IPS DF 19.7 (cell line): ENCODE measurements at regions not wholly inside any gene's neighbourhood (a gene's known extent, or its start where the extent isn't known, plus 50 kb on each side); places are given as distances from the start of the nearest gene placed in this dataset.

Source experiments
- DNase-seq: peaks from one replicate; pipeline ENCODE4 v3.0.0-alpha.2; 2013; ENCODE audit warnings: low read depth, low spot score

- no peak for DNase-seq
Observed at GRCh38 chr7:134561-135256, 57.7 kb upstream of the FAM20C start.

- DNase-seq: no peak
Observed at GRCh38 chr7:135257-135653, 57.1 kb upstream of the FAM20C start.

- DNase-seq: no peak
Observed at GRCh38 chr7:135731-136645, 56.4 kb upstream of the FAM20C start.

DNA sequence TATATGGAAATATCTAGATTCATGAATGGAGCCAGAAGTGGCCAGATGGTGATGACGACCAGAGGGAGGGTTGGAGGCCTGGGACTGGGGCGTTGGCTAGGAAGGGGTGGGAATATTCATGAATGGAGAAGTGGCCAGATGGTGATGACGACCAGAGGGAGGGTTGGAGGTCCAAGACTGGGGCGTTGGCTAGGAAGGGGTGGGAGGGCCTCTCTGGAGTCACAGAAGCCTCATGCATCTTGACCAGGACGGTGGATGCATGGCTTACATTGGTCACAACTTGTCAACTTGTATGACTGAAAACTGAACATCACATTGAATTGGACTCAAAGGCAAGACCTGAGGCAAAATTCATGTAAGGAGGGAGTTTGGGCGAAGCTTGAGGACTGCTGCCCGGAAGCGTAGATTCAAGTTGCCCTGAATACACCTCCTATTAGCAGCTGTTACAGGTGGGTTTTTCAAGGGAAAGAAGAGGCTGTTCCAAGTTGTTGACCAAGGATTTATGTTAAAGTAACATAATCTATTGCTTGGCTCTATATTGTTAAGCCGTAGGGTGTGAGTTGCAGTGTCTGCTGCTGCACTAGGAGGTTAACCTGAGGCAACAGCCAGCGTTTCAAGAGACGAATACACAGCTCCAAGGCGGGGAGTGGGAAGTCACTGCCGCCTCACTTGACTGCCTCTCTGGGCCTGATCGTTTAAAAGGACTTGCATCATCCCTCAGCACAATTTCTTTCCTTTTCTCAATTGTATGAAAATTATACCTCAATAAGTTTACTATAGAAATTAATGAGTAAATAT lies 55.1 kb upstream of the FAM20C start:
- no peak for DNase-seq

DNA sequence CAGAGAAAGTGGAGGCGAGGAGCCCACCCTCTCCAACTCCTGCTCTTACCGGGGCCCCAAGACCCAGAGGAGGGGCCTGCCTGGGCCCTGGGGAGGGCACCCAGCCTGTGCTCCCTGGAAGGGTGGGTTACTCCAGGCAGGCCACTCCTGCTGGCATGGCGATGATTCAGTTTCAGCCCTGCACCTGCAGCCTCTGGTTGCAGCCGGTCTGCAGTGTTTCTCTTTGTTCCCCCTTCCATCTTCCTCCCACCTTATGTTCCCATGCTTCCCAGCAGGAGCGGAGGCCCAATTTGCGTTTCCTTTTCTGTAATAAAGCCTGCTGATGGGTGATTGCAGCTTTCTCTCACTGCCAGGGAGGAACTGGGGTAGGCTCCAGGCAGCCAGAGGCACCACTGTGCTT lies 53.2 kb upstream of the FAM20C start:
- no peak for DNase-seq

GRCh38 chr7:139561-140243 lies 52.7 kb upstream of the FAM20C start:
- no peak for DNase-seq

- no peak for DNase-seq
Observed at GRCh38 chr7:140996-141395, 51.4 kb upstream of the FAM20C start.

DNA sequence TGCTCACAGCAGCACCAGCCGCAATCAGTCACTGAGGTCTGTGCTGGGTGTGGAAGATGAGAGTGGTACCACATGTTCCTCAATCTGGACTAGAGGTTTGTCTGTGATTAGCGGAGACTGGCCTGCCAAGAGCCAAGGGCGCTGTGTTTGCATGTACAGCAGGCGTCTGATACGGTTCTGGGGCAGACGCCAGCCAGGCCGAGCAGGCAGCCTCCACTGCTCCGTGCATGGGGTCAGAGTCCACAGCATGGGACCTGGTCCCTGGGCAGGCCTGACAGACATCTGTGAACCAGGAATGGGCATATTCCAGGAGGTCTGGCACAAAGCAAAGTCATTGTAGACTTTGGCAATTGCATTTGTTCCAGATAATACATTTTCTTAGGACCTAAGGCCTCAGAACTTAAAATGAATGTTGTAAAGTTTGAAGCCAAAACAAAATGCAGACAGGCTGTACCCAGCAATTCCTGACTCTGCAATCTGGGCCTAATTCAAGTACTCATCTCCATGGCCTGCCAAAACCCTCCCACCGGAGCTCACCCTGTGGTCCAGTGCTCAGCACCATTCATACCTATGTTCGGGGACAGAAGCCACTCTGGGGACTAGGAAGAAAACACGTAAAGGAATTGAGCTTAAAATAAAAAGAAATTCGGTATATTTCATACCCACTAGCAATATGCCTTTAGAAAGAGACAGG lies 50.0 kb upstream of the FAM20C start:
- DNase-seq: no peak
